Breast epithelium (tissue), 4 donors: ENCODE measurements at regions not wholly inside any gene's neighbourhood (a gene's known extent, or its start where the extent isn't known, plus 50 kb on each side); places are given as distances from the start of the nearest gene placed in this dataset.

Source experiments
- DNase-seq, 2 donors: peaks; one replicate each; pipeline ENCODE4 v3.0.0-alpha.2; 2019; ENCODE audit warnings: low spot score in 2 of 2
- H3K27ac ChIP-seq, 2 donors: fragments of 200-600 bp; sonication (generic) in 1 of 2; one replicate each; pipeline ENCODE4 v1.5.1; 2016 to 2019; ENCODE audit warnings: mild to moderate bottlenecking in 1 of 2
- H3K27me3 ChIP-seq, 2 donors: fragments of 200-600 bp; sonication (generic) in 1 of 2; one replicate each; pipeline versions ENCODE4 v1.5.1 to v1.6.0; 2017 to 2019; ENCODE audit warnings: control low read depth in 1 of 2, mild to moderate bottlenecking in 1 of 2
- H3K36me3 ChIP-seq: fragments of 200-600 bp; one replicate; pipeline ENCODE4 v1.5.1; 2019
- H3K4me1 ChIP-seq, 2 donors: fragments of 200-600 bp; sonication (generic); one replicate each; pipeline ENCODE4 v1.5.1; 2016 to 2019; ENCODE audit warnings: control low read depth in 1 of 2
- H3K4me3 ChIP-seq, 3 donors: fragments of 200-600 bp; sonication (generic); 1 replicate in 2 of 3; 2 replicates in 1 of 3; pipeline ENCODE4 v1.5.1; 2016 to 2019; ENCODE audit warnings: mild to moderate bottlenecking in 3 of 3, moderate library complexity in 2 of 3
- H3K9me3 ChIP-seq, 2 donors: fragments of 200-600 bp; sonication (generic) in 1 of 2; one replicate each; pipeline ENCODE4 v1.5.1; 2016 to 2019; ENCODE audit warnings: control low read depth in 1 of 2
- CTCF ChIP-seq, 3 donors: fragments of 450-650 bp; IDR thresholded peaks; one replicate each; pipeline ENCODE4 v1.5.1; 2016 to 2017; ENCODE audit warnings: antibody characterized with exemption in 3 of 3, mild to moderate bottlenecking in 3 of 3, moderate library complexity in 3 of 3
- POLR2A ChIP-seq: fragments of 450-650 bp; IDR thresholded peaks from one replicate; pipeline ENCODE4 v1.6.1; 2016; ENCODE audit warnings: antibody characterized with exemption, mild to moderate bottlenecking, moderate library complexity
- POLR2AphosphoS5 ChIP-seq, 3 donors: sonication (generic); formaldehyde crosslinking; IDR thresholded peaks; one replicate each; pipeline ENCODE4 v1.6.1; 2017; ENCODE audit warnings: antibody characterized with exemption in 3 of 3
- intact Hi-C: fragments of 100-400 bp; cut with DNase I; formaldehyde crosslinking; loops from one replicate; pipeline ENCODE4 v1.15.1; 2023; ENCODE audit warnings: low total_unique reads

- Histone ChIP-seq H3K4me3 (no peak overlapping the region), H3K4me1 (no peaks in the 10 kb centered on the region), H3K36me3 (no peaks in the 10 kb centered on the region), H3K9me3 (no peaks in the 10 kb centered on the region), H3K27ac (no peak overlapping the region), H3K27me3 (no peaks in the 10 kb centered on the region)
- no peak for DNase-seq
- intact Hi-C loops, result no loop called here
- TF ChIP-seq CTCF (IDR thresholded peaks at IDR 0.05) (no peak), POLR2A (no peak)
Measured at GRCh38 chr5:166200532-166200931, 2090.9 kb upstream of the WWC1 start.

GRCh38 chr5:166211640-166212039, 2079.8 kb upstream of the WWC1 start:
- no peak for DNase-seq
- intact Hi-C loops, result no loop called here
- no peak overlapping the region for H3K4me3 ChIP-seq
- H3K36me3 ChIP-seq, result no peaks in the 10 kb centered on the region
- H3K27ac ChIP-seq, result no peak overlapping the region
- no peaks in the 10 kb centered on the region for H3K4me1 ChIP-seq
- TF ChIP-seq POLR2AphosphoS5 (IDR thresholded peaks at IDR 0.05), result no peak
- no peak for TF ChIP-seq POLR2A
- TF ChIP-seq CTCF (IDR thresholded peaks at IDR 0.05), result no peak
- no peaks in the 10 kb centered on the region for H3K9me3 ChIP-seq
- H3K27me3 ChIP-seq, result no peaks in the 10 kb centered on the region

DNA sequence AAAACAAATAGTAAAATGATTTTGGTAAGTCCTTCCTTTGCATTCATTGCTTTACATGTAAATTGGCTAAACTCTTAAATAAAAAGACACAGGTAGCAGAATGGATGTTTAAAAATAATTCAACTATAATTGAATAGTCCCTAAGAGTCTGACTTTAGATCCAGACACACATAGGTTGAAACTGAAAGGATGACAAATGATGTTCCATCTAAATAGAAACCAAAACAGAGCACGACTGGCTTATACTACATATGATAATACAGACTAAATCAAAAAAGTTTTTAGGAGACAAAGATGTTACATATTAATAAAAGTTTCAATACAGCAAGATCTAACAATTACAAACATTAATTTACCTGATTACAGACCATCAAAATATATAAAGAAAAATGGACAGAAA, 2055.1 kb upstream of the WWC1 start:
- TF ChIP-seq POLR2A (no peak), CTCF (IDR thresholded peaks at IDR 0.05) (no peak), POLR2AphosphoS5 (IDR thresholded peaks at IDR 0.05) (no peak)
- peaks cover 0 to 29% of the 10 kb centered on the region in 2 donors for H3K9me3 ChIP-seq
- no peaks in the 10 kb centered on the region for H3K4me1 ChIP-seq
- no peak for DNase-seq
- no peak overlapping the region for H3K27ac ChIP-seq
- intact Hi-C loops, result no loop called here
- H3K36me3 ChIP-seq, result no peaks in the 10 kb centered on the region
- H3K27me3 ChIP-seq, result no peaks in the 10 kb centered on the region
- H3K4me3 ChIP-seq, result no peak overlapping the region

GRCh38 chr5:166240705-166241104, 2050.7 kb upstream of the WWC1 start:
- TF ChIP-seq POLR2A (no peak), CTCF (IDR thresholded peaks at IDR 0.05) (no peak), POLR2AphosphoS5 (IDR thresholded peaks at IDR 0.05) (no peak)
- intact Hi-C loops, result no loop called here
- Histone ChIP-seq H3K4me3 (no peak overlapping the region), H3K27me3 (no peaks in the 10 kb centered on the region), H3K9me3 (peaks cover 0 to 9% of the 10 kb centered on the region in 2 donors), H3K36me3 (no peaks in the 10 kb centered on the region), H3K4me1 (no peaks in the 10 kb centered on the region), H3K27ac (no peak overlapping the region)
- DNase-seq, result no peak

DNA sequence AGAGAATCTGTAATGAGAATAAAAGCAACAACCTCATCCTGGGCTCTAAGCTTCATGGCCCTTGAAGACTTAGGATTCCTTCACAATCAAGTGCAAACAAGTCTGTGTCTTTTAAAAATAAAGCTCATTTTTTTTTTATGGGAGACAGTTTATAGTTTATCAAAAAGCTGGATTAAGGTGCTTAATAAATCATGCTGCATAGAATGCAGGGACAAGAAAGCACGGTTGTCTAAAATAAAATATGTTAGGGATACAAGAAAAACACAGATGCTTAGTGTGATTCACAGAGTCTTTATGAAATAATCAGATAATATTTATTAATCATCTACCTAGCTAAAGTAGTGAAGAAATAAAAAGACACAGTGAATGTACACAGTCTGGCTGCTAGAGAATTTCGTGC, 2045.9 kb upstream of the WWC1 start:
- intact Hi-C loops, result no loop called here
- DNase-seq, result no peak

More for the DNA sequence above, 2045.9 kb upstream of the WWC1 start:
- TF ChIP-seq POLR2A (no peak), POLR2AphosphoS5 (IDR thresholded peaks at IDR 0.05) (no peak), CTCF (IDR thresholded peaks at IDR 0.05) (no peak)
- no peaks in the 10 kb centered on the region for H3K36me3 ChIP-seq
- H3K4me1 ChIP-seq, result no peaks in the 10 kb centered on the region
- no peaks in the 10 kb centered on the region for H3K27me3 ChIP-seq
- no peaks in the 10 kb centered on the region for H3K9me3 ChIP-seq
- no peak overlapping the region for H3K4me3 ChIP-seq
- H3K27ac ChIP-seq, result no peak overlapping the region
